ENCODE measurements at regions not wholly inside any gene's neighbourhood (a gene's known extent, or its start where the extent isn't known, plus 50 kb on each side); places are given as distances from the start of the nearest gene placed in this dataset.

DNA sequence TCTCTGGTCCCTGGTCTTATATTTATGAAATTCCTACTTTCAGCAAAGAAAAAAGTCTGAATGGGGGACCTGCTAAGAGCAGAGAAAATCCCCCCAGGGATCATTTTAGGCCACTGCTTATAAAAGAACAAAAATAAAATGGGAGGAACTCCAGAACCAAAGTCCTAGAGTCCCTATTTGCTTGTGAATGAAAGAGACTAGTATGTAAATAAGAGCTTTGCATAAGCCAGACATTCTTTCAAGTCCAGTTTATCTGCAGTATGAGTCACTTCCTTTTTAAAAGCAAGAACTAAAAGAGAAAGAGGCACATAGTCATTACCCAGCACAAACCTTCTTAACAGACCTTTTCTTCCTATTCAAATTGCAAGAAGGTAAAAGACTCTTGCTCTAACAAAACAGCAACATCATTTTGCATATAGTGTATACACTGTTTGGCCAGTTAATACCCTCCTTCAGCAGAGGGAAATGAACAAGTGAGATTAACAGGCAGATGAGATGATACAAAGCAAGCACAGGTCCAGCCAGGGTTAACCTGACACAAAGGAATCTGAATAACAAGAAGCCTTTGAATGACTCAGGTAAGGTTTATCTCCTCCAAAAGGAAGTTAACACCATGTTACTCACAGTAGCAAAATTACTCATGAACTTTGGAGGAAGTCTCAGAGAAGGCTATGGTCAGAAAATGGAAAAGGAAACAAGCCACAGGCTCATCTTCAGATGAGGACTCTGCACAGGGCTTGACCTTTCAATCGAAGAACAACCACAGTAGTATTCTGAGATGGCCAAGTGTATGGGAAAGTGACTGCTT, 87.3 kb downstream of the PHLDA1 start (continued):
- TF ChIP-seq, protein P1, sequence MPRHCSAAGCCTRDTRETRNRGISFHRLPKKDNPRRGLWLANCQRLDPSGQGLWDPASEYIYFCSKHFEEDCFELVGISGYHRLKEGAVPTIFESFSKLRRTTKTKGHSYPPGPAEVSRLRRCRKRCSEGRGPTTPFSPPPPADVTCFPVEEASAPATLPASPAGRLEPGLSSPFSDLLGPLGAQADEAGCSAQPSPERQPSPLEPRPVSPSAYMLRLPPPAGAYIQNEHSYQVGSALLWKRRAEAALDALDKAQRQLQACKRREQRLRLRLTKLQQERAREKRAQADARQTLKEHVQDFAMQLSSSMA (CRISPR knock-in tag; IDR thresholded peaks at IDR 0.05), result no peak
- TF ChIP-seq, protein P2, sequence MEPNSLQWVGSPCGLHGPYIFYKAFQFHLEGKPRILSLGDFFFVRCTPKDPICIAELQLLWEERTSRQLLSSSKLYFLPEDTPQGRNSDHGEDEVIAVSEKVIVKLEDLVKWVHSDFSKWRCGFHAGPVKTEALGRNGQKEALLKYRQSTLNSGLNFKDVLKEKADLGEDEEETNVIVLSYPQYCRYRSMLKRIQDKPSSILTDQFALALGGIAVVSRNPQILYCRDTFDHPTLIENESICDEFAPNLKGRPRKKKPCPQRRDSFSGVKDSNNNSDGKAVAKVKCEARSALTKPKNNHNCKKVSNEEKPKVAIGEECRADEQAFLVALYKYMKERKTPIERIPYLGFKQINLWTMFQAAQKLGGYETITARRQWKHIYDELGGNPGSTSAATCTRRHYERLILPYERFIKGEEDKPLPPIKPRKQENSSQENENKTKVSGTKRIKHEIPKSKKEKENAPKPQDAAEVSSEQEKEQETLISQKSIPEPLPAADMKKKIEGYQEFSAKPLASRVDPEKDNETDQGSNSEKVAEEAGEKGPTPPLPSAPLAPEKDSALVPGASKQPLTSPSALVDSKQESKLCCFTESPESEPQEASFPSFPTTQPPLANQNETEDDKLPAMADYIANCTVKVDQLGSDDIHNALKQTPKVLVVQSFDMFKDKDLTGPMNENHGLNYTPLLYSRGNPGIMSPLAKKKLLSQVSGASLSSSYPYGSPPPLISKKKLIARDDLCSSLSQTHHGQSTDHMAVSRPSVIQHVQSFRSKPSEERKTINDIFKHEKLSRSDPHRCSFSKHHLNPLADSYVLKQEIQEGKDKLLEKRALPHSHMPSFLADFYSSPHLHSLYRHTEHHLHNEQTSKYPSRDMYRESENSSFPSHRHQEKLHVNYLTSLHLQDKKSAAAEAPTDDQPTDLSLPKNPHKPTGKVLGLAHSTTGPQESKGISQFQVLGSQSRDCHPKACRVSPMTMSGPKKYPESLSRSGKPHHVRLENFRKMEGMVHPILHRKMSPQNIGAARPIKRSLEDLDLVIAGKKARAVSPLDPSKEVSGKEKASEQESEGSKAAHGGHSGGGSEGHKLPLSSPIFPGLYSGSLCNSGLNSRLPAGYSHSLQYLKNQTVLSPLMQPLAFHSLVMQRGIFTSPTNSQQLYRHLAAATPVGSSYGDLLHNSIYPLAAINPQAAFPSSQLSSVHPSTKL (CRISPR knock-in tag; IDR thresholded peaks at IDR 0.05), result peak; percentile 91
- peak; percentile 93; the same call in 1 of the 2 replicates for TF ChIP-seq ATM (IDR thresholded peaks at IDR 0.05; ENCODE audit: borderline replicate concordance)
- no peak for TF ChIP-seq ZSCAN30 (CRISPR knock-in tag; IDR thresholded peaks at IDR 0.05)
- TF ChIP-seq ZNF75D (CRISPR knock-in tag; IDR thresholded peaks at IDR 0.05; ENCODE audit: borderline replicate concordance), result no peak
- TF ChIP-seq PAF1 (CRISPR knock-in tag; IDR thresholded peaks at IDR 0.05), result no peak
- peak; percentile 37; the same call in 1 of the 2 replicates for TF ChIP-seq POLR2AphosphoS5 (IDR thresholded peaks at IDR 0.05; ENCODE audit: low read depth, low read length)
- TF ChIP-seq ZNF556 (CRISPR knock-in tag; IDR thresholded peaks at IDR 0.05; ENCODE audit: borderline replicate concordance), result no peak
- TF ChIP-seq ELF3 (CRISPR knock-in tag; IDR thresholded peaks at IDR 0.05), result peak; percentile 78
- TF ChIP-seq SNAPC2 (CRISPR knock-in tag; IDR thresholded peaks at IDR 0.05), result 0 out of 2 replicates have a peak, but pooled peaks have one; percentile 66
- no peak for TF ChIP-seq EEA1 (CRISPR knock-in tag; IDR thresholded peaks at IDR 0.05; ENCODE audit: borderline replicate concordance)
- TF ChIP-seq, protein P3, sequence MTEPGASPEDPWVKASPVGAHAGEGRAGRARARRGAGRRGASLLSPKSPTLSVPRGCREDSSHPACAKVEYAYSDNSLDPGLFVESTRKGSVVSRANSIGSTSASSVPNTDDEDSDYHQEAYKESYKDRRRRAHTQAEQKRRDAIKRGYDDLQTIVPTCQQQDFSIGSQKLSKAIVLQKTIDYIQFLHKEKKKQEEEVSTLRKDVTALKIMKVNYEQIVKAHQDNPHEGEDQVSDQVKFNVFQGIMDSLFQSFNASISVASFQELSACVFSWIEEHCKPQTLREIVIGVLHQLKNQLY (CRISPR knock-in tag; IDR thresholded peaks at IDR 0.05), result no peak
- TF ChIP-seq MXD4 (CRISPR knock-in tag; IDR thresholded peaks at IDR 0.05), result no peak
- no peak for TF ChIP-seq CHCHD3 (CRISPR knock-in tag; IDR thresholded peaks at IDR 0.05)
- TF ChIP-seq CCAR2 (optimal IDR thresholded peaks at IDR 0.05; ENCODE audit: low read depth, low read length), result no peak
- TF ChIP-seq FOXK2 (IDR thresholded peaks at IDR 0.05), result peak; percentile 46; the same call in 1 of the 2 replicates
- peak; percentile 92 for TF ChIP-seq ATF3 (CRISPR knock-in tag; IDR thresholded peaks at IDR 0.05)
- no peak for TF ChIP-seq HNRNPL (IDR thresholded peaks at IDR 0.05; ENCODE audit: low read depth, low read length)
- TF ChIP-seq, protein P4, sequence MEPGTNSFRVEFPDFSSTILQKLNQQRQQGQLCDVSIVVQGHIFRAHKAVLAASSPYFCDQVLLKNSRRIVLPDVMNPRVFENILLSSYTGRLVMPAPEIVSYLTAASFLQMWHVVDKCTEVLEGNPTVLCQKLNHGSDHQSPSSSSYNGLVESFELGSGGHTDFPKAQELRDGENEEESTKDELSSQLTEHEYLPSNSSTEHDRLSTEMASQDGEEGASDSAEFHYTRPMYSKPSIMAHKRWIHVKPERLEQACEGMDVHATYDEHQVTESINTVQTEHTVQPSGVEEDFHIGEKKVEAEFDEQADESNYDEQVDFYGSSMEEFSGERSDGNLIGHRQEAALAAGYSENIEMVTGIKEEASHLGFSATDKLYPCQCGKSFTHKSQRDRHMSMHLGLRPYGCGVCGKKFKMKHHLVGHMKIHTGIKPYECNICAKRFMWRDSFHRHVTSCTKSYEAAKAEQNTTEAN (CRISPR knock-in tag; conservative IDR thresholded peaks at IDR 0.05), result peak; percentile 62; the same call in 1 of the 2 replicates
- peak; percentile 70; the same call in 1 of the 2 replicates for TF ChIP-seq TCF7L2 (IDR thresholded peaks at IDR 0.05; ENCODE audit: low read depth, low read length)
- TF ChIP-seq, protein P5, sequence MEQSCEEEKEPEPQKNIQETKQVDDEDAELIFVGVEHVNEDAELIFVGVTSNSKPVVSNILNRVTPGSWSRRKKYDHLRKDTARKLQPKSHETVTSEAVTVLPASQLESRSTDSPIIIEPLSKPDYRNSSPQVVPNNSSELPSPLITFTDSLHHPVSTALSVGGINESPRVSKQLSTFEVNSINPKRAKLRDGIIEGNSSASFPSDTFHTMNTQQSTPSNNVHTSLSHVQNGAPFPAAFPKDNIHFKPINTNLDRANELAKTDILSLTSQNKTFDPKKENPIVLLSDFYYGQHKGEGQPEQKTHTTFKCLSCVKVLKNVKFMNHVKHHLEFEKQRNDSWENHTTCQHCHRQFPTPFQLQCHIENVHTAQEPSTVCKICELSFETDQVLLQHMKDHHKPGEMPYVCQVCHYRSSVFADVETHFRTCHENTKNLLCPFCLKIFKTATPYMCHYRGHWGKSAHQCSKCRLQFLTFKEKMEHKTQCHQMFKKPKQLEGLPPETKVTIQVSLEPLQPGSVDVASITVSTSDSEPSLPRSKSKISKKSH (CRISPR knock-in tag; IDR thresholded peaks at IDR 0.05; ENCODE audit: borderline replicate concordance), result no peak
